ENCODE measurements at regions not wholly inside any gene's neighbourhood (a gene's known extent, or its start where the extent isn't known, plus 50 kb on each side); places are given as distances from the start of the nearest gene placed in this dataset.
A peak's percentile ranks its signal among the peaks of the same experiment; 100 is the strongest.

DNA sequence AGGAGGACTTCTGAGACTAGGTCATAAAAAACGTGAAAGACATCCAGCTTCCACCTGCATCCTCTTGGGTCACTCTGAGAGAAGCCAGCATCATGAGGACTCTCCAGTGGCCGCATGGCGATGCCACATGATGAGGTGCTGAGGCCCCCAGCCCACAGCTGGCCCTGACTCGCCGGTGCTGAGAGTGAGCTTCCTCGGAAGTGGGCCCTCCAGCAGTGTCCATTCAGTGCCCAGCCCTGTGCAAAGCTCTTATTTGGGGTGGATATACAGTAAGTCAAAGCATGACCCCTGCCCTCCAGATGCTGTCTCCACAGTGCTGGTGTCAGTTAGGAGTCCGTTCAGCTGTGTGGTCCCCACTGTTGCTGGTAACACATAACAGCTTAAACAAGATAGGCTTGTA is 93.6 kb upstream of the CHST15 start:
- no peak overlapping the region for H3K27ac ChIP-seq
- TF ChIP-seq Cebpa-rat (IDR thresholded peaks at IDR 0.05) = no peak
- peaks cover 0 to 6% (median 5%) of the 10 kb centered on the region in 11 experiments; a peak in 4 of 22 replicates for H3K9me3 ChIP-seq (replicated peaks in 1 of 11)
- H3K36me3 ChIP-seq = no peaks in the 10 kb centered on the region
- no peaks in the 10 kb centered on the region for H3K27me3 ChIP-seq
- no peak overlapping the region for H3K4me2 ChIP-seq
- H3K9ac ChIP-seq = no peak overlapping the region
- no peak overlapping the region for H3K4me3 ChIP-seq
- H4K20me1 ChIP-seq = no peaks in the 10 kb centered on the region
- peaks cover 0 to 25% (median 4%) of the 10 kb centered on the region in 10 experiments; a peak in 8 of 20 replicates for H3K4me1 ChIP-seq

DNA sequence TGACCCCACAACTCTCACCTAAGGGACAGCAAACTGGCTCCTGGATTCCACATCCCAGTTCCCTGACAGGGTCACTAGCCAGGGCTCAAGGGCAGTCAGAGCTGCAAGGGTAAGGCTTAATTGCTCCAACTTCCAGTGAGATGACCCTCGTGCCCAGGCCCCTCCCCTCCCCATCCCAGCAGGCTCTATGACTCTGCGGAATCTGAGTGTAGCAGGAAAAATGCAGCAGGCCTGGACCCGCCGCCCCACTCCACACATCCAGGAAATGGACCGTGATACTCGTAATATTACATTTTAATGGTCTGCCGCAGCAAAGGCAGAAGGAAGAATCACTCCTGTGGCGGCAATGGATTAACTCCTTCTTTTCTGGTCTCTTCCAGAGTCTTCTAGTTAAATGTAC is 91.7 kb upstream of the CHST15 start:
- no peaks in the 10 kb centered on the region for H4K20me1 ChIP-seq
- peaks cover 0 to 6% (median 5%) of the 10 kb centered on the region in 11 experiments; a peak in 4 of 22 replicates for H3K9me3 ChIP-seq (replicated peaks in 1 of 11)
- H3K27me3 ChIP-seq = no peaks in the 10 kb centered on the region
- no peak overlapping the region for H3K9ac ChIP-seq
- no peak overlapping the region for H3K4me3 ChIP-seq
- H3K4me2 ChIP-seq = no peak overlapping the region
- no peak for TF ChIP-seq Cebpa-rat (IDR thresholded peaks at IDR 0.05)
- peaks cover 0 to 29% (median 9%) of the 10 kb centered on the region in 10 experiments; a peak in 12 of 20 replicates for H3K4me1 ChIP-seq
- H3K36me3 ChIP-seq = no peaks in the 10 kb centered on the region
- H3K27ac ChIP-seq = no peak overlapping the region

DNA sequence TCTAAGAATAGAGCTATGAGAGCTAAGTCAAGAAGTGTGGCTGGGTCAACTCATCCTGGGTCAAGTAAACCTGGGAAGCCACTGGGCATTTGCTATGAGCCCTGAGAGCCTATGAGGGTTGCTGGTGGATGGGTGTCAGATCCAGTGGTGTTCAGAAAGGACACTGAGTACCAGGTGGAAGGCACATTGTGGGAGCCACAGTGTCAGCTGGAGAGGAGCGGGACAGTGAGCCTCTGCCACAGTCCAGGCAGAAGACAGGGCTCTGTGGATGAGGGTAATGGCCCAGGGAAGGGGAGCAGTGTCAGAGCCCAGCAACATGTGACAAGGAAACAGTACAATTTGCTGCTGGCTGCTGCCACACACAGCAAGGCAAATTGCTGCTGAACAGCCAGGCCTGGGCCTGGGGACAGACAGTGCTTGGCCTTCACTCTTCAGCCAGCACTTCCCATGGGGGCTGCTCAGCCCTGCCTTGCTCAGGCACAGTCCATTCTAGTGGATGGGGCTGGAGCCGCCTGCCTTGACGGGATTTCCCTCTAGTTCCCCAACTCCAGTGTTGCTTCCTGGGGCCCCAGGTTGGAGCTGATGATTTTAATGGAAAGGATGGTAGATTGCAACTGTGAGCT is 90.9 kb upstream of the CHST15 start:
- H3K36me3 ChIP-seq = no peaks in the 10 kb centered on the region
- H3K9me3 ChIP-seq (replicated peaks in 1 of 11) = peaks cover 0 to 3% (median 3%) of the 10 kb centered on the region in 11 experiments; a peak in 4 of 22 replicates
- TF ChIP-seq Cebpa-rat (IDR thresholded peaks at IDR 0.05) = no peak
- H3K4me1 ChIP-seq = peaks cover 0 to 24% (median 9%) of the 10 kb centered on the region in 10 experiments; a peak in 12 of 20 replicates
- peak overlapping the region in 1 of 11 experiments; percentile 26; a peak in 2 of 22 replicates for H3K4me2 ChIP-seq
- no peaks in the 10 kb centered on the region for H3K27me3 ChIP-seq
- no peak overlapping the region for H3K4me3 ChIP-seq
- no peak overlapping the region for H3K9ac ChIP-seq
- no peaks in the 10 kb centered on the region for H4K20me1 ChIP-seq
- H3K27ac ChIP-seq = no peak overlapping the region

DNA sequence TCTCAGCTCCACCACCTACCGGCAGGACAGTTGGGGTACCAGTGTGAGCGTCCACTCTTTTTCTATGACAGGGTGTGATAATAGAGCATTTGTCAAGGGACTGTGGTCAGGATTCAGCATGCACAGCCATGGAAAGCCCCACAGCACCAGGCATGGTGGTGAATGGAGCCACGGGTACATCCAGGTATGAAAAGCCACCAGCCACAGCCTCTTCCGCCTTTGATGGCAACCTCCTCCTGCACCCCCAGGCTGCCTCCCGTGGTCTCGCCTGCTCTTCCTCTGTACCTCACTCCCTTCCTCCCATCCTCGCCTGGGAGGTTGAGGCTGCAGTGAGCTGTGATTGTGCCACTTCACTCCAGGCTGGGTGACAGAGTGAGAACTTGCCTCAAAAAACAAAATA is 90.2 kb upstream of the CHST15 start:
- Histone ChIP-seq H3K9me3 (replicated peaks in 1 of 11) (no peaks in the 10 kb centered on the region), H3K27ac (no peak overlapping the region), H3K9ac (no peak overlapping the region), H3K4me1 (peaks cover 0 to 24% (median 9%) of the 10 kb centered on the region in 10 experiments; a peak in 12 of 20 replicates), H3K4me2 (peak overlapping the region in 3 of 11 experiments; percentile 5 to 25 (median 8); a peak in 2 of 22 replicates), H3K36me3 (no peaks in the 10 kb centered on the region), H3K27me3 (no peaks in the 10 kb centered on the region), H3K4me3 (no peak overlapping the region), H4K20me1 (no peaks in the 10 kb centered on the region)
- TF ChIP-seq Cebpa-rat (IDR thresholded peaks at IDR 0.05) = no peak

DNA sequence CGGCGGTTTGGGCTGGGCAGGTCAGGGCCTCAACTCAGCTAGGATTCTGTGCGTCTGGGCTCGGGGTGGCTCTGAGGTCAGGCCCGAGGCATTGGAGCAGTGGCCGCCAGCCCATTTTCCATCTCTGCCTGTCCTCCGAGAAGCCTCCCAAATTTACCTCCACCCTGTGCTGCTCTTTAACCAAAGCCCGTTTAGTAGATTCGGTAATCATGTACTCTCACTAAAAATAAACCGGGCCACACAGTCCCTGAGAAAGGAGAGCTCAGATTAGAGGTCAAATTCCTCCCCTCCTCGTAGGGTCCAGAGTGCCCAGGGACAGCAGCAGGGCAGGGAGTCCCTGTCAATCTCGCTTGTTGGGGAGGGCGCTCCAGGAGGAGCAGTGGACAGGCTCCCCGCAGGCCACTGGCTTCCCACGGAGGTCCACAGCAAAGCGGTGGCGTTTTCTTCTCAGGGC is 88.7 kb upstream of the CHST15 start:
- no peak overlapping the region; a peak in 1 of 22 replicates for H3K4me2 ChIP-seq
- no peaks in the 10 kb centered on the region for H3K36me3 ChIP-seq
- TF ChIP-seq Cebpa-rat (IDR thresholded peaks at IDR 0.05) = no peak
- no peak overlapping the region for H3K9ac ChIP-seq
- no peaks in the 10 kb centered on the region for H3K9me3 ChIP-seq (replicated peaks in 1 of 11)
- H3K27me3 ChIP-seq = no peaks in the 10 kb centered on the region
- peaks cover 7 to 31% (median 17%) of the 10 kb centered on the region in 10 experiments for H3K4me1 ChIP-seq
- H3K27ac ChIP-seq = no peak overlapping the region
- H3K4me3 ChIP-seq = no peak overlapping the region
- H4K20me1 ChIP-seq = no peaks in the 10 kb centered on the region

DNA sequence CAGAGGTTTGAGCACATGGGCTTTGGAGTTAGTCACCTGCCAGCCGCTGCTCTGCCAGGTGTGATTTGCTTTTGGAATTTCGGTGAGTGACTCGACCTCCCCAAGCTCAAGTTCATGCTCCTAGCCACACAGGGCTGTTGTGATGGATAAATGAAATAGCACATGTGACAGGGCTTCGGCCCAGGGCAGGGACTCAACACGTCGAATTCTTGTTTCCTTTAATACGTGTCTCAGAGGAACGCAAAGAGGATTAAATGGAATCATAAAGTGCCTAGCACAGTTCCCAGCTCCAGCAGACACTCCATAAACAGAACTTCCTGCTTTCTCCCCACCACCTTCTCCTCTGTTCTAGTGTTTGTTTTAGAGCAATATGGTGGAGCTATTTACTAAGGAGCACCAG is 88.3 kb upstream of the CHST15 start:
- no peaks in the 10 kb centered on the region for H3K27me3 ChIP-seq
- no peak overlapping the region for H3K27ac ChIP-seq
- H3K9me3 ChIP-seq (replicated peaks in 1 of 11) = no peaks in the 10 kb centered on the region
- H3K4me3 ChIP-seq = no peak overlapping the region
- no peaks in the 10 kb centered on the region for H4K20me1 ChIP-seq
- H3K4me2 ChIP-seq = peak overlapping the region in 2 of 11 experiments; percentile 50 to 56; a peak in 2 of 22 replicates
- H3K9ac ChIP-seq = no peak overlapping the region
- H3K4me1 ChIP-seq = peaks cover 12 to 36% (median 21%) of the 10 kb centered on the region in 10 experiments
- no peaks in the 10 kb centered on the region for H3K36me3 ChIP-seq
- TF ChIP-seq Cebpa-rat (IDR thresholded peaks at IDR 0.05) = no peak

DNA sequence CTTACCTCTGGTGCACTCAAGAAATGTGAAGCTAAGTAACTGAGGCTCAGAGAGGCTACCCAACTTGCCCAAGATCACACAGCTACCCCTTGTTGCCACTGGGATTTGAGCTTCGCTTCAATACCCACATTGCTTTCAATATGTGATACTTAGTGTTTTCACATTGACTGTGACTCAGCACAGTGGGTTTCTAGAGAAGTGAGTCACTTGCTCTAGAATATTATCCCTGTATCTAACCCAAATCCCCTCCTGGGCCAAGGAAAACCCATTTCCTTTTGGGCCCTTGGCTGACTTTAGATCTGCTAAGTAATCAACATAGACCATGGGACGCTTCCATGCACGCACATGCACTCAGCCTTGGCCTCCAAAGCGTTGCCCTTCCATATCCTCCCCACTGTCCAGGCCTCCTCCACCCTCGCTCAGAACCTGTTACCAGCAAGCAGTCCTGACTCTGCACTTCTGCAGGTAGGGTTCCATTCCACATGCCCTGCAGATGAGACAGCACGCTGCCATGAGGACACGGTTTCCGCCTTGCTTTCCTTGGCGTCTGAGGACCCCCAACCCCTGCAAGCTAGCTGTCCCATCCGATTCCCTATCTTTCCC is 87.7 kb upstream of the CHST15 start:
- Histone ChIP-seq H3K27me3 (no peaks in the 10 kb centered on the region), H3K9me3 (replicated peaks in 1 of 11) (no peaks in the 10 kb centered on the region), H3K4me3 (no peak overlapping the region), H3K9ac (no peak overlapping the region), H4K20me1 (no peaks in the 10 kb centered on the region), H3K27ac (no peak overlapping the region), H3K4me2 (peak overlapping the region in 4 of 11 experiments; percentile 37 to 56 (median 50); a peak in 9 of 22 replicates), H3K4me1 (peaks cover 18 to 42% (median 27%) of the 10 kb centered on the region in 10 experiments), H3K36me3 (no peaks in the 10 kb centered on the region)
- TF ChIP-seq Cebpa-rat (IDR thresholded peaks at IDR 0.05) = no peak

DNA sequence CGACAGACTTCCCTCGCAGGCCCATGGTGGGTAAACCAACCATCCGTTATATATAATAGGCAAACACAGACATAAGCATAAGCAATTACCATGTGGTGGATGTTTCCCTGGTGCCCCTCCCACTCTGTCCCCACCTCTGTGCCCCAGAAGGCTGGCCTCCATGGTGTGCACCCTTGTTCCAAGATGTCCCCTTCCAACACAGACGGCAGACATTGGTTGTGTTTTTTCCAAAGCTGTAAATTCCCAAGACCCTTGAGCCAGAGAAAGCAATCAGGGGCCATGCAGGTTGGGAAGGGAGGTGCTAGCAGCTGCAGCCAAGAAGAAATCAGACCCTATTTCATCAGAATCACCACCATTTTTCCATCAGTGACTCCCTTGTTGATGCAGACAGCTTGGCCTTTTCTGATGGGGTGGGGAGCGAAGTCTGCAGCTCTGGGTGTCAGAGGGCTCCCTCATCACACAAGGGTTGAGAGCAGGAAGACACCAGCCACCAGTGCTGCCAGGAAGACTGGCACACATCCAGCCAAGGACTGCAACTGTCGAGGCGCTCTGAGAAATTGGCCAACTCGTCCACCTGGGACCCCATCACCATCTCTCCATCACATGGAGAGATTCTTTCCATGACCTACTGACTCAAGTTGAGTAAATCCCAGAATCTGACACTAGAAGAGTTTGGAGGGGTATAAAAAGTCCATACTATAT is 86.8 kb upstream of the CHST15 start:
- Histone ChIP-seq H3K27me3 (no peaks in the 10 kb centered on the region), H3K9ac (no peak overlapping the region), H3K27ac (no peak overlapping the region), H3K36me3 (no peaks in the 10 kb centered on the region), H3K4me1 (peaks cover 26 to 51% (median 36%) of the 10 kb centered on the region in 10 experiments), H3K9me3 (replicated peaks in 1 of 11) (no peaks in the 10 kb centered on the region), H3K4me3 (no peak overlapping the region), H4K20me1 (no peaks in the 10 kb centered on the region), H3K4me2 (peak overlapping the region in 3 of 11 experiments; percentile 37 to 56 (median 50); a peak in 4 of 22 replicates)
- no peak for TF ChIP-seq Cebpa-rat (IDR thresholded peaks at IDR 0.05)

DNA sequence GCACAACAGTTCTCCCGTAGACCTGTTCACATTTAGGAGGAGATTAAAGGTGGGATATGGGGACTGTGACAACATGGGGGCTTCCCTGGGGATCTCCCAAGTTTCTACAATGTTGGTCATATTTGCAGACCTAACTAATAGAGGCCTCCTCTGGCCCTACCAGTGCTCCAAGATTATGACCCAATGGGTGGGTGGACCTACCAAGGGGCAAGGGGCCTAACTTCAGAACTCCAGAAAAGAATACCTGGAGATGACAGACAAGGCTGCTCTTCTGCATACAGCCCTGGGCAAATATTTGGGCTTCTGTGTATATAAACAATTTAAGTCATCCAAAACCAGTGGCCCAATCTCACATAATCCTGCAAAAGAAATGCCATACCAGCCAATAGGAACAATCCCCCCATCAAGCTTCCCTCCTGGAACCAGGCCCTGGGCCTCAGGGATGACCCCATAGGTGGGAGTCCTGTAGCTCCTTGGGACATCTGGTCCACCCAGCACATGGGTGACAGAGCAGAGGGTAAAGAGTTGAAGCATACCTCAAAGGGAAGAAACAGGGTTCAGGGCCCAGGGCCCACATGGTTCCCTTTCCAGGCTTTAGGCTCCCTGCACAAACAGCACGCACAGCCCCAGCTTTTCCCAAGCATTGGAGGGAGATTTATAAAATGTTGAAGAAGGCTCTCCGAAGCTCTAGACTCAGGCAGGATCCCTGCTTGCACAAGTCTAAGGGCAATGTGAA is 86.1 kb upstream of the CHST15 start:
- H3K4me2 ChIP-seq = no peak overlapping the region
- H3K9ac ChIP-seq = no peak overlapping the region
- H3K36me3 ChIP-seq = no peaks in the 10 kb centered on the region
- H4K20me1 ChIP-seq = no peaks in the 10 kb centered on the region
- TF ChIP-seq Cebpa-rat (IDR thresholded peaks at IDR 0.05) = no peak
- H3K27ac ChIP-seq = no peak overlapping the region
- H3K9me3 ChIP-seq (replicated peaks in 1 of 11) = no peaks in the 10 kb centered on the region
- H3K4me1 ChIP-seq = peaks cover 33 to 57% (median 43%) of the 10 kb centered on the region in 10 experiments
- H3K27me3 ChIP-seq = no peaks in the 10 kb centered on the region
- no peak overlapping the region for H3K4me3 ChIP-seq
